Upper lobe of left lung (tissue), 4 donors: ENCODE measurements at regions not wholly inside any gene's neighbourhood (a gene's known extent, or its start where the extent isn't known, plus 50 kb on each side); places are given as distances from the start of the nearest gene placed in this dataset.

Source experiments
- EP300 ChIP-seq, 4 donors: sonication (generic); formaldehyde crosslinking; IDR thresholded peaks; one replicate each; pipeline ENCODE4 v1.5.1; 2017; ENCODE audit warnings: antibody characterized with exemption in 4 of 4, control low read depth in 2 of 4
- POLR2A ChIP-seq, 4 donors: fragments of 450-650 bp; IDR thresholded peaks; one replicate each; pipeline ENCODE4 v1.5.1; 2016 to 2017; ENCODE audit warnings: antibody characterized with exemption in 4 of 4, mild to moderate bottlenecking in 2 of 4
- TF ChIP-seq, protein P1 (sequence below), 6 experiments: fragments of 450-650 bp in 4 of 6; fragments of 200-600 bp in 2 of 6; sonication (generic) in 2 of 6; IDR thresholded peaks; one replicate each; pipeline ENCODE4 v1.5.1; 2016 to 2019; ENCODE audit warnings: antibody characterized with exemption in 6 of 6

DNA sequence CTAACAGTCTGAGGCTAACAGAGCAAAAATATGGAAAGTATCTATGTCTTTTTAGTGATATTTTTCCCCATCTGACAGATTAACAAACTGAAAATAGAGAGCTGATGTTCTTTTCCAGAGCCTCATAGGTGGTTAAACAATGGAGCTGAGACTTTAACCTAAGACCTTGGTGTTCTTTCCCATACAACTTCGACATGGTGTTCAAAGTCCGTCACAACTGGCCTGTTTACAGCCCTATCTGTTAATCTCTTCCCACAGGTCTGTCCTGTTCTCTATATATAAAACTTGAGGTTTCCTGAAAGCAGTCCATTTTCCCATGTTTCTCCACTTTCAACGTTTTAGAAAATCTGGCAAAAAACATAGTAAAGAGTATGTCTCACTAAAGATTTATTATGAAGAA is 395.7 kb downstream of the BRINP2 start:
- TF ChIP-seq POLR2A (IDR thresholded peaks at IDR 0.05): no peak
- TF ChIP-seq, protein P1, sequence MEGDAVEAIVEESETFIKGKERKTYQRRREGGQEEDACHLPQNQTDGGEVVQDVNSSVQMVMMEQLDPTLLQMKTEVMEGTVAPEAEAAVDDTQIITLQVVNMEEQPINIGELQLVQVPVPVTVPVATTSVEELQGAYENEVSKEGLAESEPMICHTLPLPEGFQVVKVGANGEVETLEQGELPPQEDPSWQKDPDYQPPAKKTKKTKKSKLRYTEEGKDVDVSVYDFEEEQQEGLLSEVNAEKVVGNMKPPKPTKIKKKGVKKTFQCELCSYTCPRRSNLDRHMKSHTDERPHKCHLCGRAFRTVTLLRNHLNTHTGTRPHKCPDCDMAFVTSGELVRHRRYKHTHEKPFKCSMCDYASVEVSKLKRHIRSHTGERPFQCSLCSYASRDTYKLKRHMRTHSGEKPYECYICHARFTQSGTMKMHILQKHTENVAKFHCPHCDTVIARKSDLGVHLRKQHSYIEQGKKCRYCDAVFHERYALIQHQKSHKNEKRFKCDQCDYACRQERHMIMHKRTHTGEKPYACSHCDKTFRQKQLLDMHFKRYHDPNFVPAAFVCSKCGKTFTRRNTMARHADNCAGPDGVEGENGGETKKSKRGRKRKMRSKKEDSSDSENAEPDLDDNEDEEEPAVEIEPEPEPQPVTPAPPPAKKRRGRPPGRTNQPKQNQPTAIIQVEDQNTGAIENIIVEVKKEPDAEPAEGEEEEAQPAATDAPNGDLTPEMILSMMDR (IDR thresholded peaks at IDR 0.05): no peak
- TF ChIP-seq EP300 (IDR thresholded peaks at IDR 0.05): no peak
